CD14-positive monocyte (primary cell): ENCODE measurements at regions not wholly inside any gene's neighbourhood (a gene's known extent, or its start where the extent isn't known, plus 50 kb on each side); places are given as distances from the start of the nearest gene placed in this dataset.

ENCODE experiments used
- DNase-seq, 3 donors: peaks; one replicate each; pipeline ENCODE4 v3.0.0-alpha.2; 2011 to 2022
- H2AFZ ChIP-seq: 2 replicates; pipeline ENCODE4 v1.6.0; 2012; ENCODE audit warnings: mild to moderate bottlenecking, low read depth, low read length, inconsistent platforms; ENCODE audit not compliant: insufficient read depth, poor library complexity, severe bottlenecking
- H3K27ac ChIP-seq, 2 donors: 1 replicate in 1 of 2; 2 replicates in 1 of 2; pipeline ENCODE4 v1.5.1; 2012 to 2013; ENCODE audit warnings: low read length in 2 of 2, control low read depth in 1 of 2, inconsistent platforms in 1 of 2, low read depth in 1 of 2, mild to moderate bottlenecking in 1 of 2
- H3K27me3 ChIP-seq, 2 donors: one replicate each; pipeline versions ENCODE4 v1.6.0 to v1.6.1; 2011 to 2013; ENCODE audit warnings: low read length in 2 of 2; ENCODE audit not compliant: control insufficient read depth in 2 of 2, insufficient read depth in 2 of 2
- H3K36me3 ChIP-seq, 2 donors: replicated peaks in 1 of 2; 1 replicate in 1 of 2; 2 replicates in 1 of 2; pipeline versions ENCODE4 v1.5.1 to v1.6.1; 2012 to 2013; ENCODE audit warnings: low read length in 2 of 2, control low read depth in 1 of 2, inconsistent platforms in 1 of 2, mild to moderate bottlenecking in 1 of 2; ENCODE audit not compliant: insufficient read depth in 2 of 2, control insufficient read depth in 1 of 2
- H3K4me1 ChIP-seq, 2 donors: 1 replicate in 1 of 2; 2 replicates in 1 of 2; pipeline versions ENCODE4 v1.5.1 to v1.6.1; 2012 to 2013; ENCODE audit warnings: low read length in 2 of 2, control low read depth in 1 of 2, inconsistent platforms in 1 of 2, mild to moderate bottlenecking in 1 of 2, moderate library complexity in 1 of 2; ENCODE audit not compliant: insufficient read depth in 2 of 2, control insufficient read depth in 1 of 2
- H3K4me2 ChIP-seq: replicated peaks from 2 replicates; pipeline ENCODE3; 2012; ENCODE audit warnings: low read length, moderate library complexity, mild to moderate bottlenecking; ENCODE audit not compliant: poor library complexity, severe bottlenecking; ENCODE audit errors: extremely low read depth
- H3K4me3 ChIP-seq, 3 experiments: fragments of 200-600 bp in 1 of 3; sonication (generic) in 1 of 3; replicated peaks in 1 of 3; 1 replicate in 2 of 3; 2 replicates in 1 of 3; pipeline ENCODE4 v1.5.1; 2011 to 2013; ENCODE audit warnings: low read length in 3 of 3, mild to moderate bottlenecking in 3 of 3, control low read depth in 2 of 3, low read depth in 2 of 3, inconsistent platforms in 1 of 3, moderate library complexity in 1 of 3
- H3K79me2 ChIP-seq: 2 replicates; pipeline ENCODE4 v1.6.0; 2012; ENCODE audit warnings: mild to moderate bottlenecking, control low read depth, inconsistent platforms, low read length, moderate library complexity; ENCODE audit not compliant: insufficient read depth
- H3K9ac ChIP-seq: 2 replicates; pipeline ENCODE4 v1.6.0; 2017; ENCODE audit warnings: low read length, mild to moderate bottlenecking; ENCODE audit not compliant: insufficient read depth, poor library complexity, severe bottlenecking
- H3K9me3 ChIP-seq, 2 donors: replicated peaks in 1 of 2; 1 replicate in 1 of 2; 2 replicates in 1 of 2; pipeline versions ENCODE4 v1.5.1 to v1.6.1; 2012 to 2013; ENCODE audit warnings: low read length in 2 of 2, control low read depth in 1 of 2; ENCODE audit not compliant: control insufficient read depth in 1 of 2, insufficient read depth in 1 of 2
- H4K20me1 ChIP-seq: 2 replicates; pipeline ENCODE4 v1.6.0; 2012; ENCODE audit warnings: mild to moderate bottlenecking, low read length, control low read depth, moderate library complexity; ENCODE audit not compliant: insufficient read depth
- H3K27ac Mint-ChIP-seq, 7 donors: one replicate each; pipeline ENCODE4 v1.8.0; 2020; ENCODE audit warnings: mild to moderate bottlenecking in 7 of 7, mixed read lengths in 7 of 7, moderate library complexity in 6 of 7, inconsistent platforms in 2 of 7
- H3K27me3 Mint-ChIP-seq, 3 donors: one replicate each; pipeline ENCODE4 v1.8.0; 2021 to 2022; ENCODE audit warnings: low read depth in 3 of 3, mild to moderate bottlenecking in 3 of 3, mixed read lengths in 3 of 3, moderate library complexity in 3 of 3, inconsistent platforms in 1 of 3
- H3K36me3 Mint-ChIP-seq, 2 donors: one replicate each; pipeline ENCODE4 v1.8.0; 2020; ENCODE audit warnings: mixed read lengths in 2 of 2, inconsistent platforms in 1 of 2, mild to moderate bottlenecking in 1 of 2
- H3K4me1 Mint-ChIP-seq: one replicate; pipeline ENCODE4 v1.8.0; 2020; ENCODE audit warnings: mild to moderate bottlenecking, mixed read lengths
- H3K4me3 Mint-ChIP-seq, 2 donors: one replicate each; pipeline ENCODE4 v1.8.0; 2020; ENCODE audit warnings: mild to moderate bottlenecking in 2 of 2, mixed read lengths in 2 of 2, moderate library complexity in 1 of 2
- H3K9me3 Mint-ChIP-seq, 7 donors: one replicate each; pipeline ENCODE4 v1.8.0; 2020 to 2022; ENCODE audit warnings: mixed read lengths in 7 of 7, mild to moderate bottlenecking in 6 of 7, moderate library complexity in 6 of 7, inconsistent platforms in 2 of 7
- WGBS: methylation state at CpG from one replicate; pipeline ENCODE4 v1.1.5; 2013; ENCODE audit warnings: missing lambda C conversion rate; ENCODE audit not compliant: insufficient coverage; 5-methylcytosine and 5-hydroxymethylcytosine counted together
- intact Hi-C, 2 donors: fragments of 100-400 bp; cut with micrococcal nuclease; formaldehyde crosslinking; loops; one replicate each; pipeline versions ENCODE4 v1.15.0 to v1.15.1; 2023
- TF ChIP-seq, protein P1 (sequence below): fragments of 200-600 bp; IDR thresholded peaks from one replicate; pipeline ENCODE4 v1.8.0; 2022; ENCODE audit warnings: antibody characterized with exemption, mild to moderate bottlenecking

DNA sequence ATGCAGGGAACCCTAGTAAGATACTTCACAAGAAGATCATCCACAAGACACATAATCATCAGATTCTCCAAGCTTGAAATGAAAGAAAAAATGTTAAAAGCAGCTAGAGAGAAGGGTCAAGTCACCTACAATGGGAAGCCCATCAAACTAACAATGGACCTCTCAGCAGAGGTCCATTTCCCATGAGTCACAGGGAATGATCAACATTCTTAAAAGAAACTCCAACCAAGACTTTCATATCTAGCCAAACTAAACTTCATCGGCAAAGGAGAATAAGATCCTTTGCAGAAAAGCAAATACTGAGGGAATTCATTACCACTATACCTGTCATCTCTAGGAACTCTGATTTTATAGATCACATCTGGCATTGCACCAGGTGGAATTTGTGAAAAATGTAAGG lies 52.9 kb upstream of the SPATA31E1 start:
- no peak overlapping the region for H3K27ac ChIP-seq
- H3K4me1 ChIP-seq, result no peaks in the 10 kb centered on the region
- no peak for DNase-seq
- peaks cover 19 to 63% of the 10 kb centered on the region in 2 donors for H3K27me3 ChIP-seq
- H3K4me2 ChIP-seq, result no peak overlapping the region
- H3K27ac Mint-ChIP-seq, result no peak overlapping the region
- H3K4me1 Mint-ChIP-seq, result peaks cover 2% of the 10 kb centered on the region
- H3K36me3 Mint-ChIP-seq, result no peaks in the 10 kb centered on the region
- H2AFZ ChIP-seq, result no peak overlapping the region
- intact Hi-C loops, result no loop called here
- no peaks in the 10 kb centered on the region for H4K20me1 ChIP-seq
- H3K36me3 ChIP-seq, result no peaks in the 10 kb centered on the region
- H3K4me3 Mint-ChIP-seq, result peak overlapping the region in 1 of 2 donors; percentile 43
- H3K79me2 ChIP-seq, result no peaks in the 10 kb centered on the region
- TF ChIP-seq, protein P1, sequence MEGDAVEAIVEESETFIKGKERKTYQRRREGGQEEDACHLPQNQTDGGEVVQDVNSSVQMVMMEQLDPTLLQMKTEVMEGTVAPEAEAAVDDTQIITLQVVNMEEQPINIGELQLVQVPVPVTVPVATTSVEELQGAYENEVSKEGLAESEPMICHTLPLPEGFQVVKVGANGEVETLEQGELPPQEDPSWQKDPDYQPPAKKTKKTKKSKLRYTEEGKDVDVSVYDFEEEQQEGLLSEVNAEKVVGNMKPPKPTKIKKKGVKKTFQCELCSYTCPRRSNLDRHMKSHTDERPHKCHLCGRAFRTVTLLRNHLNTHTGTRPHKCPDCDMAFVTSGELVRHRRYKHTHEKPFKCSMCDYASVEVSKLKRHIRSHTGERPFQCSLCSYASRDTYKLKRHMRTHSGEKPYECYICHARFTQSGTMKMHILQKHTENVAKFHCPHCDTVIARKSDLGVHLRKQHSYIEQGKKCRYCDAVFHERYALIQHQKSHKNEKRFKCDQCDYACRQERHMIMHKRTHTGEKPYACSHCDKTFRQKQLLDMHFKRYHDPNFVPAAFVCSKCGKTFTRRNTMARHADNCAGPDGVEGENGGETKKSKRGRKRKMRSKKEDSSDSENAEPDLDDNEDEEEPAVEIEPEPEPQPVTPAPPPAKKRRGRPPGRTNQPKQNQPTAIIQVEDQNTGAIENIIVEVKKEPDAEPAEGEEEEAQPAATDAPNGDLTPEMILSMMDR, result no peak
- peaks cover 1 to 7% (median 4%) of the 10 kb centered on the region in 7 donors for H3K9me3 Mint-ChIP-seq
- H3K9me3 ChIP-seq, result peaks cover 0 to 4% of the 10 kb centered on the region in 2 donors
- peaks cover 34 to 70% (median 40%) of the 10 kb centered on the region in 3 donors for H3K27me3 Mint-ChIP-seq
- H3K9ac ChIP-seq, result no peak overlapping the region
- H3K4me3 ChIP-seq, result no peak overlapping the region
- no CpG with 5 or more reads among the region's 1 CpG for WGBS

DNA sequence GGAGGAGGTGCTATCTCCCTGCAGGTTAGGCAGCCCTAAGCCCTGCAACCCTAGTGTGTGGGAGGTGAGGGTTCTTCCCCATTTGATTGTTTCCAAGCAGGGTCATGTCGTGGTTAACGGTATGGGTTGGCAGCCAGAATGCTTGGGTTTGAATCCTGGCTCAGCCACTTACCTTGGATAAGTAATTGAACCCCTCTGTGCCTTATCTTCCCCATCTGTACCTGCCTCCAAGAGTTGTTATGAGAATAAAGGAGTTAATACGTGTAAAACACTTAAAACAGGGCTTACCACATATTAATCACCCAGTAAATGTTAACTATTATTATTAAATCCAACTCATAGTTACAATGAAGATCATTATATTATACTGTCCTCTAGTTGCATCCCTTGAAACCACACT lies 52.2 kb upstream of the SPATA31E1 start:
- H2AFZ ChIP-seq, result no peak overlapping the region
- intact Hi-C loops, result no loop called here
- Mint-ChIP-seq H3K4me3 (no peak overlapping the region), H3K36me3 (no peaks in the 10 kb centered on the region), H3K9me3 (peaks cover 0 to 8% (median 4%) of the 10 kb centered on the region in 7 donors), H3K4me1 (peaks cover 2% of the 10 kb centered on the region), H3K27me3 (peaks cover 41 to 76% (median 46%) of the 10 kb centered on the region in 3 donors), H3K27ac (no peak overlapping the region)
- no peaks in the 10 kb centered on the region for H4K20me1 ChIP-seq
- H3K27me3 ChIP-seq, result peaks cover 25 to 70% of the 10 kb centered on the region in 2 donors
- H3K79me2 ChIP-seq, result no peaks in the 10 kb centered on the region
- H3K4me1 ChIP-seq, result no peaks in the 10 kb centered on the region
- H3K4me2 ChIP-seq, result no peak overlapping the region
- no peak overlapping the region for H3K9ac ChIP-seq
- no peaks in the 10 kb centered on the region for H3K36me3 ChIP-seq
- no CpG with 5 or more reads among the region's 3 CpGs for WGBS
- TF ChIP-seq, protein P1, result no peak
- H3K27ac ChIP-seq, result no peak overlapping the region
- no peak overlapping the region for H3K4me3 ChIP-seq
- DNase-seq, result no peak
- H3K9me3 ChIP-seq, result no peaks in the 10 kb centered on the region
